ENCODE measurements at regions not wholly inside any gene's neighbourhood (a gene's known extent, or its start where the extent isn't known, plus 50 kb on each side); places are given as distances from the start of the nearest gene placed in this dataset.

DNA sequence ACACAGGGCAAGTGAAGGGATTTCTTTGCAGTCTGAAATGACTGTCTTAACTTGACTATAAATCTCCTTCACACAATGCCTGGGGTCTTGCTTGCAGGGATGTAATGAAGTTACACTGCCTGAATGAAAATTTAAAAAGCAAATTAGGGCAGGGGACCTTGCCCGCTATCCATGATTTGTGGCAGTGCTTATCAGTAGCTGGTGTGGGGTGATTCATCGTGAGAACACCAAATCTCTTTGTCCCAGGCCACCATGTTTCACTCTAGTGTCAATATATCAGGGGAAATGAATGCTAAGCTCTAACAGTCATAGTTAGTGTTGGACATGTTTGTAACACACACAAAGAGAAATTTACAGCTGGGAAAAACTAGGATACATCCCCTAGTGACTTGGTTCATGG lies 713.7 kb upstream of the EPHA7 start:
- no peak overlapping the region for H3K27ac ChIP-seq (replicated peaks in 1 of 4)
- H3K27me3 ChIP-seq: no peaks in the 10 kb centered on the region
- peaks cover 0 to 11% (median 3%) of the 10 kb centered on the region in 4 donors for H3K4me1 ChIP-seq
- no peak for TF ChIP-seq EP300 (IDR thresholded peaks at IDR 0.05)
- TF ChIP-seq POLR2A (IDR thresholded peaks at IDR 0.05; ENCODE audit: low read depth): no peak
- TF ChIP-seq POLR2AphosphoS5 (IDR thresholded peaks at IDR 0.05): no peak
- TF ChIP-seq, protein P1, sequence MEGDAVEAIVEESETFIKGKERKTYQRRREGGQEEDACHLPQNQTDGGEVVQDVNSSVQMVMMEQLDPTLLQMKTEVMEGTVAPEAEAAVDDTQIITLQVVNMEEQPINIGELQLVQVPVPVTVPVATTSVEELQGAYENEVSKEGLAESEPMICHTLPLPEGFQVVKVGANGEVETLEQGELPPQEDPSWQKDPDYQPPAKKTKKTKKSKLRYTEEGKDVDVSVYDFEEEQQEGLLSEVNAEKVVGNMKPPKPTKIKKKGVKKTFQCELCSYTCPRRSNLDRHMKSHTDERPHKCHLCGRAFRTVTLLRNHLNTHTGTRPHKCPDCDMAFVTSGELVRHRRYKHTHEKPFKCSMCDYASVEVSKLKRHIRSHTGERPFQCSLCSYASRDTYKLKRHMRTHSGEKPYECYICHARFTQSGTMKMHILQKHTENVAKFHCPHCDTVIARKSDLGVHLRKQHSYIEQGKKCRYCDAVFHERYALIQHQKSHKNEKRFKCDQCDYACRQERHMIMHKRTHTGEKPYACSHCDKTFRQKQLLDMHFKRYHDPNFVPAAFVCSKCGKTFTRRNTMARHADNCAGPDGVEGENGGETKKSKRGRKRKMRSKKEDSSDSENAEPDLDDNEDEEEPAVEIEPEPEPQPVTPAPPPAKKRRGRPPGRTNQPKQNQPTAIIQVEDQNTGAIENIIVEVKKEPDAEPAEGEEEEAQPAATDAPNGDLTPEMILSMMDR (IDR thresholded peaks at IDR 0.05): no peak
- no peak for DNase-seq (ENCODE audit: extremely low spot score)
- WGBS: 79% methylated on average over 2 of the region's 2 CpGs
- intact Hi-C loops (cut with DNase I): no loop called here
- H3K4me3 ChIP-seq: no peak overlapping the region
- H3K36me3 ChIP-seq: no peaks in the 10 kb centered on the region
- no peaks in the 10 kb centered on the region for H3K9me3 ChIP-seq

DNA sequence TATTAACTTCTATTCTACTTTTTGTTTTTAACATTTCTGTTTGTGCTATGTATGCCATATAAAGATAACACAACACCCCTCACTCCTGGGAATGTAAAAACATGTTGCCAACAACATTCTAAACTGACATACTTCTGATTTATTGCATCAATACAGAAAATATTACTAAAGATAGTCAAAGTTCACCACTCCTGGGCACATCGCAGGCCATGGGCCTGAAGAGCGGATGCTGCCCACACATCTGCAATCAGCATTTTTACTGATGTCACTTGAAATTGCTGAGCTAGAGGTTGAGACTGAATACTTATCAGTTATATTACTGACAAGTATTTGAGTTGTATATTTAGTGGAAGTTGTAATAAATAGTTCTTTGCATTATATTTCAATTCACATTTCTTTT lies 711.9 kb upstream of the EPHA7 start:
- Histone ChIP-seq H3K9me3 (no peaks in the 10 kb centered on the region), H3K4me3 (no peak overlapping the region), H3K27ac (replicated peaks in 1 of 4) (no peak overlapping the region), H3K36me3 (no peaks in the 10 kb centered on the region), H3K4me1 (peaks cover 0 to 11% (median 3%) of the 10 kb centered on the region in 4 donors), H3K27me3 (no peaks in the 10 kb centered on the region)
- intact Hi-C loops (cut with DNase I): no loop called here
- WGBS: 90% methylated on average over 2 of the region's 2 CpGs
- no peak for TF ChIP-seq EP300 (IDR thresholded peaks at IDR 0.05)
- TF ChIP-seq, protein P1 (IDR thresholded peaks at IDR 0.05): no peak
- TF ChIP-seq POLR2A (IDR thresholded peaks at IDR 0.05; ENCODE audit: low read depth): no peak
- TF ChIP-seq POLR2AphosphoS5 (IDR thresholded peaks at IDR 0.05): no peak
- DNase-seq (ENCODE audit: extremely low spot score): no peak

DNA sequence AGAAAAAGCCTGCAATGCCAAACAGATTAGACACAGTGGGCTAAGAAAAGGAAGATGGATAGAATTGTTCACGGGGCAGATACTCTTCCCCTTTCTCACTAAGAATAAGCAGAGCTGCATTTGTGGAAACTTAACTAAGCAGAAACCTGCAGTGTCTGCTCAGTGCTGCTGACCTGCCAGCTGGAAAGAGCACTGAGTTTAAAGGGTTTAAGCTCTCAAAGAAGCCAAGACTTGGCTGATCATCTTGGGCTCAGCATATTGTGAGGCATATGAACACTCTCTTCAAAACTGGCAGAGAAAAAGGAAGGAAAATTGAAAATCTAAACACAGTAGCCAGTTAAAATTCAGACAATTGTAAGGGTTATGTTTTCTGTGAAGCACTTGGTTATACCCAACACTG lies 711.1 kb upstream of the EPHA7 start:
- intact Hi-C loops (cut with DNase I): no loop called here
- WGBS: 4% methylated on average over 1 of the region's 1 CpG
- Histone ChIP-seq H3K27ac (replicated peaks in 1 of 4) (no peak overlapping the region), H3K4me3 (no peak overlapping the region), H3K27me3 (no peaks in the 10 kb centered on the region), H3K36me3 (no peaks in the 10 kb centered on the region), H3K4me1 (peaks cover 0 to 11% (median 3%) of the 10 kb centered on the region in 4 donors), H3K9me3 (no peaks in the 10 kb centered on the region)
- no peak for DNase-seq (ENCODE audit: extremely low spot score)
- TF ChIP-seq EP300 (IDR thresholded peaks at IDR 0.05) (no peak), POLR2A (IDR thresholded peaks at IDR 0.05; ENCODE audit: low read depth) (no peak), POLR2AphosphoS5 (IDR thresholded peaks at IDR 0.05) (no peak)
- TF ChIP-seq, protein P1 (IDR thresholded peaks at IDR 0.05): no peak

DNA sequence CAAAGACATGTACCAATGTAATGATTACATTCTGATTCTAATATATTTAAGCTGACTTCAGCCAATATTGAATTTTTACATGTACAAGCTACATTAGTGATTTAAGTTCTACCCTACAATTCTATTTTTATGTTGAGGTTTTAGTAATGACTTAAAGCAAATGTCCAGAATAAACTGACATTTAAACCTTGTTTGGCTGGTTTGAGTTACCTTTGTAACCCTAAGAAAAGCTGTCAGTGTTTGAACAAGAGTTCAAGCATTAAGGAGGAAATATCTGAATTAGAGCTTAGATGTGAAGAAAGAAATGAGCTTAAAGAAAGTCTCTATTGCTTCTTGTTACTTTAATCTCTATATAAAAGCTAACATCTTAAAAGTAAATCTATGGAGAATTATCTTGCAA lies 710.6 kb upstream of the EPHA7 start:
- H3K27me3 ChIP-seq: no peaks in the 10 kb centered on the region
- no peak overlapping the region for H3K4me3 ChIP-seq
- H3K9me3 ChIP-seq: no peaks in the 10 kb centered on the region
- peaks cover 0 to 11% (median 3%) of the 10 kb centered on the region in 4 donors for H3K4me1 ChIP-seq
- intact Hi-C loops (cut with DNase I): no loop called here
- H3K36me3 ChIP-seq: no peaks in the 10 kb centered on the region
- no peak overlapping the region for H3K27ac ChIP-seq (replicated peaks in 1 of 4)
- TF ChIP-seq, protein P1 (IDR thresholded peaks at IDR 0.05): no peak
- no peak for TF ChIP-seq EP300 (IDR thresholded peaks at IDR 0.05)
- no peak for TF ChIP-seq POLR2AphosphoS5 (IDR thresholded peaks at IDR 0.05)
- TF ChIP-seq POLR2A (IDR thresholded peaks at IDR 0.05; ENCODE audit: low read depth): no peak
- DNase-seq (ENCODE audit: extremely low spot score): no peak

DNA sequence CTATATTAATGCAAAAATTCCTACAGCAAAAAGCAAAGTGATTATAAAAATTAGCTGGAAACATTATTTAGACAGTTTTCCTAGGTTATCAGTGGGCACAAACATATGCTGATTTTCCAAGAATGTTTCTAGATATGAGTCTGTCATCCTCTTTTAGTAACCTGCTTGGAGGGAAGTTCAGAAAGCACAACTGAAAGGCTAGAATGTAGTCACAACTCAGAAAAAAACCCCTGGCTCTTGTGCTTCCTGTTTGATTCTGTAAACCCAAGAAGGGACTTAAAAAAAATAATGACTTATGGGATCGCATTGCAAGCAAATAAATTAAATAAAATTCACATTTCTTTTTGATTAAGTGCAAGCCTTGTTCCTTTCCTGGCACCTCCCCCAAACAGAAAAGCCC lies 708.4 kb upstream of the EPHA7 start:
- intact Hi-C loops (cut with DNase I): no loop called here
- TF ChIP-seq, protein P1 (IDR thresholded peaks at IDR 0.05): no peak
- TF ChIP-seq POLR2AphosphoS5 (IDR thresholded peaks at IDR 0.05): no peak
- no peak for TF ChIP-seq EP300 (IDR thresholded peaks at IDR 0.05)
- no peak for TF ChIP-seq POLR2A (IDR thresholded peaks at IDR 0.05; ENCODE audit: low read depth)
- Histone ChIP-seq H3K36me3 (no peaks in the 10 kb centered on the region), H3K4me3 (no peak overlapping the region), H3K9me3 (no peaks in the 10 kb centered on the region), H3K4me1 (peaks cover 0 to 11% (median 3%) of the 10 kb centered on the region in 4 donors), H3K27me3 (no peaks in the 10 kb centered on the region), H3K27ac (replicated peaks in 1 of 4) (no peak overlapping the region)
- no peak for DNase-seq (ENCODE audit: extremely low spot score)
- WGBS: 64% methylated on average over 1 of the region's 1 CpG
